SK-N-MC (cell line): ENCODE measurements at regions not wholly inside any gene's neighbourhood (a gene's known extent, or its start where the extent isn't known, plus 50 kb on each side); places are given as distances from the start of the nearest gene placed in this dataset.

Source experiments
- DNase-seq: peaks from one replicate; pipeline ENCODE4 v3.0.0-alpha.2; 2011; ENCODE audit warnings: low read depth, low spot score
- H3K27ac ChIP-seq: fragments of 200-600 bp; sonication (generic); 2 replicates; pipeline ENCODE4 v1.5.1; 2016; ENCODE audit warnings: mixed run types
- H3K36me3 ChIP-seq: fragments of 200-600 bp; sonication (generic); 2 replicates; pipeline ENCODE4 v1.6.1; 2017; ENCODE audit warnings: antibody characterized with exemption, low read length, mixed read lengths; ENCODE audit not compliant: insufficient read depth
- H3K4me3 ChIP-seq: fragments of 200-600 bp; sonication (generic); 2 replicates; pipeline ENCODE4 v1.5.1; 2016
- H3K9ac ChIP-seq: fragments of 200-600 bp; sonication (generic); 2 replicates; pipeline ENCODE4 v1.8.0; 2017; ENCODE audit warnings: mixed run types, mixed read lengths; ENCODE audit not compliant: insufficient read length
- H3K9me3 ChIP-seq: fragments of 200-600 bp; sonication (generic); 2 replicates; pipeline ENCODE4 v1.6.1; 2017; ENCODE audit warnings: low read depth, mild to moderate bottlenecking, antibody characterized with exemption, low read length, moderate library complexity, mixed read lengths
- EZH2 ChIP-seq: fragments of 200-600 bp; sonication (generic); IDR thresholded peaks from one replicate; pipeline ENCODE4 v1.6.1; 2017; ENCODE audit warnings: antibody characterized with exemption
- FOXP2 ChIP-seq: optimal IDR thresholded peaks from 2 replicates; pipeline ENCODE3; 2011; ENCODE audit warnings: mild to moderate bottlenecking, moderate library complexity; ENCODE audit not compliant: insufficient read depth; ENCODE audit errors: extremely low read length, control extremely low read depth
- POLR2AphosphoS5 ChIP-seq: IDR thresholded peaks from 2 replicates; pipeline ENCODE4 v1.6.1; 2012; ENCODE audit warnings: mild to moderate bottlenecking, low read depth, low read length, borderline replicate concordance

- no peak for TF ChIP-seq POLR2AphosphoS5
- TF ChIP-seq EZH2 = no peak
- TF ChIP-seq FOXP2 = no peak
- Histone ChIP-seq H3K27ac (no peak overlapping the region), H3K4me3 (no peak overlapping the region), H3K36me3 (no peaks in the 10 kb centered on the region), H3K9ac (no peak overlapping the region), H3K9me3 (no peaks in the 10 kb centered on the region)
- no peak for DNase-seq
Observed at GRCh38 chr6:93829009-93829408, 409.6 kb upstream of the EPHA7 start.

DNA sequence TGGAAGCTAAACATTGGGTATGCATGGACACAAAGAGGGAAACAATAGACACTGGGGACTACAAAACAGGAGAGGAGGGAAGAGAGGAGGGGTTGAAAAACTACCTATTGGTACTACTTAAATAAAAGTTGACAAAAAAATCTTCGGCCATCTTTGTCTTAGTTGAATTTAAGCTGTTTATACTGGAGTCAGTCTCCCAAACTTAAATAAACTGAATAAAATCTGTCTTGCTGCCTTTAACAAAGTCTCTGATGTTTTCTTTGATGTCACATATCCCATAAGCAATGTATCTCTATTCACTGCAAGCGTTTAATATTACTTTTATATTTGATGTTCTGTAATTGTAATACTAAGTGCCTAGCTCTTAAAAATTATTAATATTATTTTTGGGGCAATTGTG is 409.2 kb upstream of the EPHA7 start:
- H3K36me3 ChIP-seq = no peaks in the 10 kb centered on the region
- TF ChIP-seq FOXP2 (no peak), POLR2AphosphoS5 (no peak), EZH2 (no peak)
- no peaks in the 10 kb centered on the region for H3K9me3 ChIP-seq
- no peak overlapping the region for H3K9ac ChIP-seq
- H3K27ac ChIP-seq = no peak overlapping the region
- no peak overlapping the region for H3K4me3 ChIP-seq
- no peak for DNase-seq

GRCh38 chr6:93827728-93828127 is 408.4 kb upstream of the EPHA7 start:
- no peak overlapping the region for H3K9ac ChIP-seq
- TF ChIP-seq POLR2AphosphoS5 (no peak), EZH2 (no peak), FOXP2 (no peak)
- no peak overlapping the region for H3K27ac ChIP-seq
- H3K4me3 ChIP-seq = no peak overlapping the region
- no peak for DNase-seq
- H3K36me3 ChIP-seq = no peaks in the 10 kb centered on the region
- no peaks in the 10 kb centered on the region for H3K9me3 ChIP-seq

DNA sequence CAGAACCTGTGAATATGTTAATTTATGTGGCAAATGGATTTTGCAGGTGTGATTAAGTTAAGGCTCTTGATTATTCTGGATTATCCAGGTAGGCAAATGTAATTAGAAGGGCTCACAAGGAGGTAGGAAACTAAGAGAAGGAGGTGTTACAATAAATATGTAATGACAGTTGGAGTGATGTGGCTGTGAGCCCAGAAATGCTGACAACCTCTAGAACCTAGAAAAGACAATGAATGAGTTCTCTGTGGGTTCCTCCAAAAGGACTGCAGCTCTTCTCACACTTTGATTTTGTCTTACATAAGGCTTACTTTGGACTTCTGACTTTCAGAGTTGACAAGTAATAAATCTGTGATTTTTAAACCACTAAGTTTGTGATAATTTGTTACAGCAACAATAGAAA is 406.6 kb upstream of the EPHA7 start:
- Histone ChIP-seq H3K36me3 (no peaks in the 10 kb centered on the region), H3K9ac (no peak overlapping the region), H3K9me3 (no peaks in the 10 kb centered on the region), H3K27ac (no peak overlapping the region), H3K4me3 (no peak overlapping the region)
- no peak for TF ChIP-seq FOXP2
- no peak for TF ChIP-seq POLR2AphosphoS5
- DNase-seq = no peak

DNA sequence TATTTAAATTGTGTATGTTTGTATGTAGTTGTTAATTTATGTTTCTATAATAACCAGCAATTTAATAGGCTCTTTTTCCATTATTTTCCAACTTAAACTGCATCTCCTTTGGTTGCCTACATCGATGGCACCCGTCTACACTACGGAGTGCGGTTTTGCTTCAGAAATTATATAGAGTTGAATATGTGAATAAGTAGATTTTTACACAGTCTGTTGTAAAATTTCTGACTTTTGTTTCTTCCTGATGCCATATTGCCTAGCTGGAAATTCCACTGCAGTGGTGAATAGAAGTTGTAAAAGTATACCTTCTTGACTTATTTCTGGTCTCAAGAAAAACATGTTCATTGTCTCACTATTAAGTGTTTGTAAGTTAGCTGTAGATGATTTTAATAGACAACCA is 404.1 kb upstream of the EPHA7 start:
- Histone ChIP-seq H3K4me3 (no peak overlapping the region), H3K27ac (no peak overlapping the region), H3K9me3 (no peaks in the 10 kb centered on the region), H3K9ac (no peak overlapping the region), H3K36me3 (no peaks in the 10 kb centered on the region)
- TF ChIP-seq POLR2AphosphoS5 = no peak
- no peak for TF ChIP-seq EZH2
- TF ChIP-seq FOXP2 = no peak
- no peak for DNase-seq

DNA sequence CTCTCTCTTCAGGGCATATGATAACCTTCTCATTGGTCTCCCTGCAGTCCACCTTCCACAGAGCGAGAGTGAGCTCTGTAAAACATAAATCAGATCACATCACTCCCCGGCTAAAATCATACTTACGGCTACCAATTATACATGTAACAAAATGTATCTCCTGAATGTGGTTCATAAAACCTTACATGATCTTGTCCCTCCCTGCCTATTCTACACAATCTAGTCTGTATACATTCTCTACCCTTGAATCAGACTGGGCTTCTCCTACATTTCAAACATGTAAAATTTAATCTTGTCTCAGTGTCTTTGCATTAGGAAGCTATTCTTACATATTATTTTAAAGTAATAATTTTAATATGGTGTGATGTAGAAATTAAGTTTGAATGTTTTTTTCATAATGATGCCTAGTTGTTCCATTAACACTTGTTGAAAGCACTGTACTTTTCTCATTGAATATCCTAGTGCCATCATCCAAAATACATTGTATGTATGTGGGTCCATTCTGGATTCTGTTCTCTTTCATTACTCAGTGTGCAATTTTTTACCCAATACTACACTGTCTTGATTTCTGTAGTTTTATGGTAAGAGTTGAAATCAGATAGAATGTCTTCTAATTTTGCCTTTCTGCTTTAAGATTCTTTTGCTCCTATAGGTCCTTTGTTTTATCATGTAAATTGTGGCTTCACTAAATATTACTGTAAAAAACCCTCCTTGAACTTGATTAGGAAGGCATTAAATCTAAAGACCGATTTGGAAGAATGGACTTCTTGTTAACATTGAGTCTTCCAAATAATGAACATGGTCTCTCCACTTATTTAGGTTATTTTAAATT is 403.3 kb upstream of the EPHA7 start:
- no peaks in the 10 kb centered on the region for H3K36me3 ChIP-seq
- TF ChIP-seq EZH2 (no peak), FOXP2 (no peak)
- H3K9me3 ChIP-seq = no peaks in the 10 kb centered on the region
- no peak overlapping the region for H3K9ac ChIP-seq
- no peak overlapping the region for H3K4me3 ChIP-seq
- DNase-seq = no peak
- no peak overlapping the region for H3K27ac ChIP-seq

DNA sequence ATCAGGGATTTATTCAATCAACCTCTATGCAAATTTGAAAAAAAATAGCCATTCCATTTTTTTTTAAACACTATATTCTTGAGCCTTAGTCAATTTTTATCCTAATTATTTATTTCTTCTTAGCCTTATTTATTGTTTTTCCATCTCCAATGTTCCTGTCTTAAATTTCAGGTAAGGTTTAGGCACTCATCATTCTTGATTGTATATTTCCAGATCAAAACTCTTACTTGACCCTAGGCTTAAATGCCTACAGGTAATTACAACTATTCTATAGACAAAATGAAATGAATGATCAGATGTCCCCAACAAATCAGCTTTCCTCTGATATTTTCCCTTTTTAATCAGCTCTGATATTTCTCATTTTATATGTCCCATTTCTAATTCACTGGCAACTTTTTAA is 402.6 kb upstream of the EPHA7 start:
- no peaks in the 10 kb centered on the region for H3K36me3 ChIP-seq

GRCh38 chr6:93820465-93821082 is 401.2 kb upstream of the EPHA7 start:
- no peak for TF ChIP-seq FOXP2
- TF ChIP-seq EZH2 = no peak
- no peak for TF ChIP-seq POLR2AphosphoS5
- Histone ChIP-seq H3K9me3 (no peaks in the 10 kb centered on the region), H3K4me3 (no peak overlapping the region), H3K36me3 (no peaks in the 10 kb centered on the region), H3K9ac (no peak overlapping the region), H3K27ac (no peak overlapping the region)
- DNase-seq = no peak

More for the DNA sequence above, 402.6 kb upstream of the EPHA7 start:
- TF ChIP-seq FOXP2 (no peak), POLR2AphosphoS5 (no peak)
- no peaks in the 10 kb centered on the region for H3K9me3 ChIP-seq
- H3K27ac ChIP-seq = no peak overlapping the region
- no peak for DNase-seq
- no peak overlapping the region for H3K9ac ChIP-seq
- no peak overlapping the region for H3K4me3 ChIP-seq

DNA sequence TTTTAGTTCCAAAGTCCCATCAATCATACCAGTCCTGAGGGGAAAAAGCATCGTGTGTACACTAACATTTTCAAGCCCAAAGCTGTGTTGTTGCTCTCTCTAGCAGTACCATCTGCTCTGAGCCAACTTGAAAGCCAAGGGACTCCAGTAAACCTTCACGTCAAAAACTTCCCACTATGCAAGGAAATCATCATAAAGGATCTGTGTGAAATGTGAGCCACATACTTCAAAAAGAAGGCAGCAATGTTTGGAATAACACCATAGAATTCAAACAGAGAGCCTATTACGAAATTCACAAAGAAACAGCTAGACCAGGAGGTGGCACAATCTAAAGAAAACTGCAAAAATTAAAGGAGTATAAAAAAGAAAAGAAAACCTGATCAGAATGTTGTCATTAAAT is 399.8 kb upstream of the EPHA7 start:
- H3K4me3 ChIP-seq = no peak overlapping the region
- no peak for DNase-seq
- TF ChIP-seq FOXP2 (no peak), POLR2AphosphoS5 (no peak), EZH2 (no peak)
- H3K27ac ChIP-seq = no peak overlapping the region
- no peaks in the 10 kb centered on the region for H3K9me3 ChIP-seq
- no peaks in the 10 kb centered on the region for H3K36me3 ChIP-seq
- H3K9ac ChIP-seq = no peak overlapping the region
